Astrocyte (in vitro differentiated cells and primary cell): ENCODE measurements at regions not wholly inside any gene's neighbourhood (a gene's known extent, or its start where the extent isn't known, plus 50 kb on each side); places are given as distances from the start of the nearest gene placed in this dataset.

Experiments
- DNase-seq: peaks from one replicate; pipeline ENCODE4 v3.0.0-alpha.2; 2010; ENCODE audit warnings: low read depth
- FAIRE-seq: peaks from 2 replicates; lab custom pipeline; 2011; peaks lifted over from hg19 to GRCh38; lab: Jason Lieb, UNC
- H2AFZ ChIP-seq: 2 replicates; pipeline ENCODE4 v1.6.0; 2012; ENCODE audit warnings: low read depth, low read length, inconsistent platforms
- H3K27ac ChIP-seq: 2 replicates; pipeline ENCODE4 v1.5.1; 2011; ENCODE audit warnings: low read depth, low read length, inconsistent platforms
- H3K27me3 ChIP-seq: 2 replicates; pipeline ENCODE4 v1.6.0; 2011; ENCODE audit warnings: low read length, inconsistent platforms; ENCODE audit not compliant: insufficient read depth
- H3K36me3 ChIP-seq: 2 replicates; pipeline ENCODE4 v1.5.1; 2011; ENCODE audit warnings: low read length, inconsistent platforms; ENCODE audit not compliant: insufficient read depth
- H3K4me1 ChIP-seq: 2 replicates; pipeline ENCODE4 v1.5.1; 2011; ENCODE audit warnings: low read length, inconsistent platforms; ENCODE audit not compliant: insufficient read depth
- H3K4me2 ChIP-seq: 2 replicates; pipeline ENCODE4 v1.6.0; 2012; ENCODE audit warnings: low read length, inconsistent platforms
- H3K4me3 ChIP-seq: 2 replicates; pipeline ENCODE4 v1.5.1; 2011; ENCODE audit warnings: low read depth, mild to moderate bottlenecking, low read length, inconsistent platforms; ENCODE audit not compliant: insufficient read depth
- H3K79me2 ChIP-seq: 2 replicates; pipeline ENCODE4 v1.6.0; 2012; ENCODE audit warnings: mild to moderate bottlenecking, low read length, inconsistent platforms; ENCODE audit not compliant: insufficient read depth
- H3K9ac ChIP-seq: 2 replicates; pipeline ENCODE4 v1.6.0; 2012; ENCODE audit warnings: mild to moderate bottlenecking, low read length, inconsistent platforms
- H3K9me3 ChIP-seq: 2 replicates; pipeline ENCODE4 v1.5.1; 2012; ENCODE audit warnings: low read depth, mild to moderate bottlenecking, low read length, inconsistent platforms; ENCODE audit not compliant: insufficient read depth
- H4K20me1 ChIP-seq: 2 replicates; pipeline ENCODE4 v1.6.0; 2012; ENCODE audit warnings: low read length, inconsistent platforms; ENCODE audit not compliant: insufficient read depth
- H3K27ac Mint-ChIP-seq: one replicate; pipeline ENCODE4 v1.8.0; 2021; ENCODE audit warnings: mild to moderate bottlenecking, mixed read lengths; ENCODE audit not compliant: unreplicated experiment
- H3K27me3 Mint-ChIP-seq: one replicate; pipeline ENCODE4 v1.8.0; 2021; ENCODE audit warnings: low read depth, mixed read lengths; ENCODE audit not compliant: unreplicated experiment
- H3K36me3 Mint-ChIP-seq: one replicate; pipeline ENCODE4 v1.8.0; 2021; ENCODE audit warnings: low read depth, mixed read lengths; ENCODE audit not compliant: unreplicated experiment
- H3K4me1 Mint-ChIP-seq: one replicate; pipeline ENCODE4 v1.8.0; 2021; ENCODE audit warnings: low read depth, mixed read lengths; ENCODE audit not compliant: unreplicated experiment
- H3K4me3 Mint-ChIP-seq: one replicate; pipeline ENCODE4 v1.8.0; 2021; ENCODE audit warnings: mild to moderate bottlenecking, moderate library complexity, mixed read lengths; ENCODE audit not compliant: unreplicated experiment
- H3K9me3 Mint-ChIP-seq: one replicate; pipeline ENCODE4 v1.8.0; 2021; ENCODE audit warnings: mild to moderate bottlenecking, mixed read lengths; ENCODE audit not compliant: unreplicated experiment
- CTCF ChIP-seq: IDR thresholded peaks from 2 replicates; pipeline ENCODE4 v1.5.1; 2011; ENCODE audit warnings: low read depth, mild to moderate bottlenecking, inconsistent platforms, low read length, moderate library complexity; ENCODE audit not compliant: insufficient read depth
- EZH2 ChIP-seq: IDR thresholded peaks from 2 replicates; pipeline ENCODE4 v1.6.1; 2012; ENCODE audit warnings: mild to moderate bottlenecking, low read length, inconsistent platforms; ENCODE audit not compliant: insufficient read depth

- no peaks in the 10 kb centered on the region for H3K79me2 ChIP-seq
- no peak overlapping the region for H2AFZ ChIP-seq
- no peak overlapping the region for H3K4me3 ChIP-seq
- no peaks in the 10 kb centered on the region for H3K4me1 Mint-ChIP-seq
- H4K20me1 ChIP-seq: no peaks in the 10 kb centered on the region
- no peak for DNase-seq
- no peak for FAIRE-seq
- H3K36me3 Mint-ChIP-seq: no peaks in the 10 kb centered on the region
- H3K4me2 ChIP-seq: no peak overlapping the region
- H3K27me3 Mint-ChIP-seq: no peaks in the 10 kb centered on the region
- TF ChIP-seq EZH2: no peak
- no peak for TF ChIP-seq CTCF
- no peaks in the 10 kb centered on the region for H3K9me3 Mint-ChIP-seq
- no peaks in the 10 kb centered on the region for H3K27me3 ChIP-seq
- H3K9ac ChIP-seq: no peak overlapping the region
- H3K36me3 ChIP-seq: no peaks in the 10 kb centered on the region
- H3K27ac ChIP-seq: no peak overlapping the region
- no peak overlapping the region for H3K27ac Mint-ChIP-seq
- no peaks in the 10 kb centered on the region for H3K9me3 ChIP-seq
- H3K4me3 Mint-ChIP-seq: no peak overlapping the region
- H3K4me1 ChIP-seq: no peaks in the 10 kb centered on the region
Measured at GRCh38 chr5:123960526-123960925, 448.5 kb downstream of the CSNK1G3 start.

- Histone ChIP-seq H2AFZ (no peak overlapping the region), H3K9me3 (no peaks in the 10 kb centered on the region), H3K79me2 (no peaks in the 10 kb centered on the region), H3K36me3 (no peaks in the 10 kb centered on the region), H4K20me1 (no peaks in the 10 kb centered on the region), H3K4me1 (peaks cover 19% of the 10 kb centered on the region), H3K27me3 (no peaks in the 10 kb centered on the region), H3K27ac (peak overlapping the region; percentile 62), H3K9ac (peak overlapping the region; percentile 17), H3K4me2 (peak overlapping the region; percentile 72), H3K4me3 (no peak overlapping the region)
- no peaks in the 10 kb centered on the region for H3K27me3 Mint-ChIP-seq
- peak; percentile 99 for DNase-seq
- H3K9me3 Mint-ChIP-seq: peaks cover 1% of the 10 kb centered on the region
- peak overlapping the region; percentile 91 for H3K27ac Mint-ChIP-seq
- peaks cover 26% of the 10 kb centered on the region for H3K4me1 Mint-ChIP-seq
- no peaks in the 10 kb centered on the region for H3K36me3 Mint-ChIP-seq
- TF ChIP-seq CTCF (no peak), EZH2 (no peak)
- FAIRE-seq: peak; percentile 100
- H3K4me3 Mint-ChIP-seq: no peak overlapping the region
Measured at GRCh38 chr5:123951582-123951977, 439.6 kb downstream of the CSNK1G3 start.

DNA sequence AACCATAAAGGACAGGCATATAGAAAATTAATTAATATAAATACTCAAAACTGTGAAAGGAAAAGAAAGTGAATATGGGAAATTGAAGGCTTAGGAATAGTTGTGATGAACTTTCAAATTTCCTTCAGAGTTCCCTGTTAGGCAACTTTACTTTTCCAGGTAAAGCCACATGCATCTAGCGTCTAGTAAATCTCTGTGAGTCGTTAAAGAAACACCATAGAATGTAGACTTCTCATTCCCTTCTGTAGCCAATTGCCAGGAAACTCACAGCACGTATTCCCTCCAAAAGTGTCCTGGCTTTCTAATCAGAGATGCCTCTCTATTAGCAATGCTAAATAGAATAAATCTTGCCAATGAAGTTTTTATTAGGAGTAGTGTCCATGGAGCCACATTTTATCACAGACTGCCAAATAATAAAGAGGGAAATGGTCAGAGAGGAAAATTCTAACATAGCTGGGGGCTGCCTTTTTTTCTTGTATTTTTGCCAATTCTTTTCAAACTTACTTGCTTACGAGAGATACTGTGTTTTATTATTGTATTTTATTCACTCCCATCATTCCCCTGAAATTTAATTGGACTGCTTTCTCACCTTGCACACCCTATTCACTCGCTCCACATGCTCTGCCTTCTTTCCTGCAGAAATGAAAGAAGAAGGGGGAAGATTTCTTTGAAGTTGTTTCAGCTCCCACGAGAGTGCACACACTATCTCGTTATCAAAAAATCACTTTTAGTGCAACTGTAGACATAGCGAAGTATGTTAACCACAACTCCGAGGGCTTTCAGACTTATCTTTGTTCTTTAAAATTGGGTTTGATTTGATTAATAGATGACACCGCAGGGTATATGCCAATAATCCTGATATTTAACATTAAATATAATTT is 439.0 kb downstream of the CSNK1G3 start:
- peak overlapping the region; percentile 50 for H3K27ac ChIP-seq
- H2AFZ ChIP-seq: no peak overlapping the region
- H3K4me1 ChIP-seq: peaks cover 19% of the 10 kb centered on the region
- H3K4me3 ChIP-seq: no peak overlapping the region
- no peaks in the 10 kb centered on the region for H3K27me3 Mint-ChIP-seq
- no peak for TF ChIP-seq EZH2
- TF ChIP-seq CTCF: no peak
- H3K36me3 ChIP-seq: no peaks in the 10 kb centered on the region
- H3K9me3 ChIP-seq: no peaks in the 10 kb centered on the region
- peak overlapping the region; percentile 9 for H3K9ac ChIP-seq
- H4K20me1 ChIP-seq: no peaks in the 10 kb centered on the region
- no peaks in the 10 kb centered on the region for H3K36me3 Mint-ChIP-seq
- DNase-seq: no peak
- H3K79me2 ChIP-seq: no peaks in the 10 kb centered on the region
- H3K4me2 ChIP-seq: peak overlapping the region; percentile 68
- peak overlapping the region; percentile 77 for H3K27ac Mint-ChIP-seq
- peak; percentile 66 for FAIRE-seq
- peaks cover 26% of the 10 kb centered on the region for H3K4me1 Mint-ChIP-seq
- no peaks in the 10 kb centered on the region for H3K27me3 ChIP-seq
- no peak overlapping the region for H3K4me3 Mint-ChIP-seq
- H3K9me3 Mint-ChIP-seq: peaks cover 1% of the 10 kb centered on the region
